GM13976 (cell line): ENCODE measurements at regions not wholly inside any gene's neighbourhood (a gene's known extent, or its start where the extent isn't known, plus 50 kb on each side); places are given as distances from the start of the nearest gene placed in this dataset.

Source experiments
- DNase-seq: peaks from one replicate; pipeline ENCODE4 v3.0.0; 2012; ENCODE audit warnings: low spot score
- in situ Hi-C: fragments of 300-500 bp; cut with MboI; formaldehyde crosslinking; loops from one replicate; pipeline ENCODE4 v1.12.0; 2022; ENCODE audit warnings: low sequenced_read_pairs, mixed read lengths, inconsistent platforms; ENCODE audit not compliant: unreplicated experiment
- TF ChIP-seq, protein P1 (sequence below): IDR thresholded peaks from 2 replicates; pipeline ENCODE4 v1.5.1; 2012; ENCODE audit warnings: borderline replicate concordance, mild to moderate bottlenecking; ENCODE audit not compliant: insufficient read depth; ENCODE audit errors: extremely low read depth, missing control alignments, control extremely low read depth

DNA sequence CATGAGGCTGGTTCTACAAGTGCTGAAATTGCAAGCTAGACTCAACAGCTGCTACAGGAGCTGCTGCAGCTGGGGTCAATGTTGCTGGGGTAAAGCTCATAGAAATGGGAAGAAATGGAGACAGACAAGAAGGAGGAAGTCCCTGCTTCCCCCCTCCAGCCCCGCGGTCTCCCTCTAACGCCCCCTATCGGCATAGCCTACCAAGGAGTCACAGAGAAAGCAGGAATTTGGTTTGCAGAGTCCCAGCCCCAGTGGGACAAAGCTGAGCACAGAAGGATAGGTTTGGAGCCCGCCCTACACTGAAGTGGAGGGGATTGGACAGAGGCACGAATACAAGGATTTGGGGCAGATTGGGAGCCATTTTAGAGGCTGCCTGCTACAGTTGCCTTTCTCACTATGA lies 176.9 kb upstream of the ANKRD28 start:
- TF ChIP-seq, protein P1, sequence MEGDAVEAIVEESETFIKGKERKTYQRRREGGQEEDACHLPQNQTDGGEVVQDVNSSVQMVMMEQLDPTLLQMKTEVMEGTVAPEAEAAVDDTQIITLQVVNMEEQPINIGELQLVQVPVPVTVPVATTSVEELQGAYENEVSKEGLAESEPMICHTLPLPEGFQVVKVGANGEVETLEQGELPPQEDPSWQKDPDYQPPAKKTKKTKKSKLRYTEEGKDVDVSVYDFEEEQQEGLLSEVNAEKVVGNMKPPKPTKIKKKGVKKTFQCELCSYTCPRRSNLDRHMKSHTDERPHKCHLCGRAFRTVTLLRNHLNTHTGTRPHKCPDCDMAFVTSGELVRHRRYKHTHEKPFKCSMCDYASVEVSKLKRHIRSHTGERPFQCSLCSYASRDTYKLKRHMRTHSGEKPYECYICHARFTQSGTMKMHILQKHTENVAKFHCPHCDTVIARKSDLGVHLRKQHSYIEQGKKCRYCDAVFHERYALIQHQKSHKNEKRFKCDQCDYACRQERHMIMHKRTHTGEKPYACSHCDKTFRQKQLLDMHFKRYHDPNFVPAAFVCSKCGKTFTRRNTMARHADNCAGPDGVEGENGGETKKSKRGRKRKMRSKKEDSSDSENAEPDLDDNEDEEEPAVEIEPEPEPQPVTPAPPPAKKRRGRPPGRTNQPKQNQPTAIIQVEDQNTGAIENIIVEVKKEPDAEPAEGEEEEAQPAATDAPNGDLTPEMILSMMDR, result no peak
- no peak for DNase-seq
- in situ Hi-C loops, result no loop called here

- in situ Hi-C loops, result no loop called here
- no peak for DNase-seq
- TF ChIP-seq, protein P1, result no peak
Observed at GRCh38 chr3:15976524-15976923, 178.7 kb upstream of the ANKRD28 start.

DNA sequence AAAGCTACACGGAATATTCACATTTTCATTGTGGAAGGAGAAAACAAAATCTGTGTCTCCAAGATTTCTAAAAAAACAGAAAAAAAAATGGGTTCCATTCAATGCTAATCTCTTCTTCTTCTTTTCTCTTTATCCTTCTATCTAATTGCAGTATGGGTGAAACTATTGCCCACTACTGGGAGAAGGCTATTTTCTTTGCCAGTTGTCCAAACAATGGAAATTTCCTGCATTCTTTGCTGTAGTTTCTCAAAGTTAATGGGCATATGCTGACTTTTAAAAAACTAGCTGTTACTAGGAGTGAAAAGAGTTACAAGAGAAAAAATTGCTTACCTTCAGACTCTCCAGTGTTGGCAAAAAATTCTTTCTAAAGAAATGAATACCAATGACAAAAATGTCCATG lies 179.3 kb upstream of the ANKRD28 start:
- TF ChIP-seq, protein P1, result no peak
- DNase-seq, result no peak

DNA sequence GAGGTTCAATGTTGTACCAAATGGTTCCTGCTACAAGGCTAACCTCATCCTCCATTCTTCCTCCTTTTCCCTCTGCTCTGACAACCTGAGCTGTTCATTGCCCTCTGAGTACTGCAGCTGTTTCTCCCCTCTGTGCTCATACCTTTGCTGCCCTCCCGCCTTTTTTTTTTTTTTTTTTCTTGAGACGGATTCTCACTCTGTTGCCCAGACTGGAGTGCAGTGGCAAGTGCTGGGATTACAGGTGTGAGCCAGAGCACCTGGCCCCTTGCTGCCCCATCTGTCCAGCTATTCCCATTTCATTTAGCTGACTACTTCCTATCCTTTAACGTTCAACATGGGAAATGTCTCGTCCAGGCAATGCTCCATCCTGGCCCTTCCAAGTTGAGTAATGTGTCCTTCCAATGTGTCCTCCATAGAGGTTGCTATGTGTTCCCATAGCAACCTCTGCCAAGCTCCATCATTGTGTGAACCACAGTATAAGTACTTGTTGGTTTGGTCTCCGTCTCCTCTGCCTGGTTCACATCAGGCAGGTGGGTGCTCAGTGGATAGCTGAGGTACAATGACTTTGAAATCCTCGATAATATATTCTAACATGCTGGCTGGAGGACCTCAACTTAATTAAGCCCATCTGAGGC lies 179.9 kb upstream of the ANKRD28 start:
- in situ Hi-C loops, result no loop called here
- TF ChIP-seq, protein P1, result no peak
- no peak for DNase-seq

More for the DNA sequence above, 179.3 kb upstream of the ANKRD28 start:
- in situ Hi-C loops, result no loop called here

GRCh38 chr3:15978801-15979200 lies 181.0 kb upstream of the ANKRD28 start:
- TF ChIP-seq, protein P1, result no peak
- in situ Hi-C loops, result no loop called here
- no peak for DNase-seq

- in situ Hi-C loops, result no loop called here
- TF ChIP-seq, protein P1, result no peak
- no peak for DNase-seq
Observed at GRCh38 chr3:15979495-15979894, 181.7 kb upstream of the ANKRD28 start.
